ENCODE measurements at regions not wholly inside any gene's neighbourhood (a gene's known extent, or its start where the extent isn't known, plus 50 kb on each side); places are given as distances from the start of the nearest gene placed in this dataset.

DNA sequence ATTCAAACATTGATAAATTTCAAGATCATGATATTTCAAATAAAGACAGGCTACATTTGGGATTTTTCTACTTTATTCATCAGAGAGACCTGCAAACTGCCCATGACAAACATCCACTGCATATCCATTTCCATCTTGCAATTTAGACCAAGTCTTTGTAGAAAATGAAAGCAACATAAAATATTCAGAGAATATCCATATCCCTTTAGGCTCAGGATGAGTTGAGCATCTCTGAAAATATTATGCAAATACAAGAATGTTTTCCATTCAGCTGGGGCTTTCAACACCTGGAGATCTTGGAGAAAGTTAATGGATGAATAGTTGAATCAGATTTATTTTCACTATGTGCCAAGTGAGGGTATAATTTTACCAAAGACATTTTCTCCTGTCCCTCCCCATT lies 103.4 kb downstream of the TUSC7 start:
- no peak for DNase-seq (ENCODE audit: low read depth in 6 of 9, low spot score in 9 of 9)
- Histone ChIP-seq H3K9me3 (ENCODE audit: control insufficient read depth in 2 of 2, insufficient read depth in 1 of 2, low read length in 1 of 2) (no peaks in the 10 kb centered on the region), H3K4me3 (ENCODE audit: low read length in 2 of 2) (no peak overlapping the region), H3K27ac (ENCODE audit: low read depth in 1 of 2, low read length in 1 of 2) (no peak overlapping the region), H3K36me3 (ENCODE audit: control insufficient read depth in 2 of 2, insufficient read depth in 2 of 2, low read length in 1 of 2) (no peaks in the 10 kb centered on the region), H3K27me3 (ENCODE audit: control insufficient read depth in 2 of 2, insufficient read depth in 1 of 2, low read length in 1 of 2) (no peaks in the 10 kb centered on the region), H3K4me1 (ENCODE audit: control insufficient read depth in 2 of 2, insufficient read depth in 2 of 2, low read length in 2 of 2) (no peaks in the 10 kb centered on the region)

DNA sequence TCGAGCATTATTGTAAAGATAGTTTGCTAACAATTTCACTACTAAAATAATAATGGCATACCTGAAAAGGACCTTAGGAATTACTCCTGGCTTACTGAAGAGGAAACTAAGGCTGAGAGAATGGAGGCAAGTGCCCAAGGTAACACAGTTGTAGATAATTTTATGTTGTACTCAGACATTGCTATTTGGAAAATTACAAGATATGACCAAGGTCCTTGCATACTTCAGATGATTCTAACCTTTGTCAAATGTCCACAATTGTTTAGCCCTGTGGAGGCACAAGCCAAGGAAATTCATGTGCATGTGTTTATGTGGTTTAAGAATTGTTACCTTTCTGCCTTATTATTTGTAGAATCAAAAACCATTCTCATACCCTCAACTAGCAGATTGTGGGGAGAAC lies 105.7 kb downstream of the TUSC7 start:
- 79% methylated on average over 1 of the region's 1 CpG for WGBS
- Histone ChIP-seq H3K9me3 (ENCODE audit: control insufficient read depth in 2 of 2, insufficient read depth in 1 of 2, low read length in 1 of 2) (no peaks in the 10 kb centered on the region), H3K4me3 (ENCODE audit: low read length in 2 of 2) (no peak overlapping the region), H3K4me1 (ENCODE audit: control insufficient read depth in 2 of 2, insufficient read depth in 2 of 2, low read length in 2 of 2) (no peaks in the 10 kb centered on the region), H3K27me3 (ENCODE audit: control insufficient read depth in 2 of 2, insufficient read depth in 1 of 2, low read length in 1 of 2) (no peaks in the 10 kb centered on the region), H3K36me3 (ENCODE audit: control insufficient read depth in 2 of 2, insufficient read depth in 2 of 2, low read length in 1 of 2) (no peaks in the 10 kb centered on the region), H3K27ac (ENCODE audit: low read depth in 1 of 2, low read length in 1 of 2) (no peak overlapping the region)
- no peak for DNase-seq (ENCODE audit: low read depth in 6 of 9, low spot score in 9 of 9)

DNA sequence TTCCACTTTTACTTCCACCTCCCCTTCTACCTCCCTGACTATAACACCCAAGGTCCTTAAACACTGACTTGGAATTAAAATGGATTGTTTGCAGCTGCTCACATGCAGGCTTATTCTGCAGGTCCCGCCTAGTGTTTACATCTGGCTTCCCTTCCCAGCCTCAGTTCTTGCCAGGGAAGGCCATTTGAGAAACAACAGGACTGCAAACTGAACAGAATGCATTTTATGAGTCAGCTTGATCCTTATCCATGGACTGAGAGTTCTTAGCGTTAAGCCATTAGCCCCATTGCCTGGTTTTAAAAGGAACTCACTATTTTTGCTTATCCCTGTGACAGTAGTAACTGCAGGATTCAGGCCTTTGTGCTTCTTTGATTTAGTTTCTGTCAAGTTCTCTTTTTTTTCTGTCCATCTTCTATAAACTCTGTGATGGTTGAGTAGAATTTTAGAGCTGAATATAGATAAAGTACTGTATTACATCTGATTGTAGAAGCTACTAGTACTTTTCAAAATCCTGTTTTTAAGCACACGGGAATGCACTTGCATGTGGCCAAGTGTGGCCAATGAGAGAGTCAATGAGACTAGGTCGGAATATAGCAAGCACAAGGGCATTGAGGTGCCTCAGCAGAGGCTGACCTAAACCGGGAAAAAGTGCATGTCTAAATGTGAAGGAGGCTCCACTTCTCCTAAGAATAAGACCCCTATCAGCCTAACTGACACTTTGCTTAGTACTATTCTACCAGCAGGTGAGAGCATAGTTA lies 106.4 kb downstream of the TUSC7 start:
- Histone ChIP-seq H3K27ac (ENCODE audit: low read depth in 1 of 2, low read length in 1 of 2) (no peak overlapping the region), H3K9me3 (ENCODE audit: control insufficient read depth in 2 of 2, insufficient read depth in 1 of 2, low read length in 1 of 2) (no peaks in the 10 kb centered on the region), H3K36me3 (ENCODE audit: control insufficient read depth in 2 of 2, insufficient read depth in 2 of 2, low read length in 1 of 2) (no peaks in the 10 kb centered on the region), H3K4me1 (ENCODE audit: control insufficient read depth in 2 of 2, insufficient read depth in 2 of 2, low read length in 2 of 2) (no peaks in the 10 kb centered on the region), H3K4me3 (ENCODE audit: low read length in 2 of 2) (no peak overlapping the region), H3K27me3 (ENCODE audit: control insufficient read depth in 2 of 2, insufficient read depth in 1 of 2, low read length in 1 of 2) (no peaks in the 10 kb centered on the region)
- DNase-seq (ENCODE audit: low read depth in 6 of 9, low spot score in 9 of 9): no peak
- 71% methylated on average over 5 of the region's 5 CpGs for WGBS

DNA sequence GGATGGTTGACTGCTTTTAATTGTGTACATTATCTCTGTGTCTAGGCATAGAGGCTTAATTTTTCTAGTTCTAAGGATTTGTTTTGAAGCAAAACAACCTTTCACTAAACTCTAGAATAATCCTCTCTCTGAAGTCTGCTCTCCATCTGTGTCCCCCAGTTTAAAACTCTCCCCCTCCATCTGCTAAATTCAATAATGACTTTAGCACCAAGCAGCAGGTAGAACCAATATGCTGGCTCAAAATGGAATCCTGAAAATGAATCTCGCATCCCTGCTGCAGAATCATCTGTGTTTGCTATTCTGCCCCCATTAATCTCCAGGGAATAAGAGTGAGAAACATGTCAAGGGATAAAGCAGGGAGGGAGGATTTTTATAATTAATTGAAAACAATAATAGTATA lies 111.8 kb downstream of the TUSC7 start:
- no peaks in the 10 kb centered on the region for H3K36me3 ChIP-seq (ENCODE audit: control insufficient read depth in 2 of 2, insufficient read depth in 2 of 2, low read length in 1 of 2)
- H3K9me3 ChIP-seq (ENCODE audit: control insufficient read depth in 2 of 2, insufficient read depth in 1 of 2, low read length in 1 of 2): no peaks in the 10 kb centered on the region
- no peaks in the 10 kb centered on the region for H3K27me3 ChIP-seq (ENCODE audit: control insufficient read depth in 2 of 2, insufficient read depth in 1 of 2, low read length in 1 of 2)
- WGBS: 82% methylated on average over 1 of the region's 1 CpG
- no peaks in the 10 kb centered on the region for H3K4me1 ChIP-seq (ENCODE audit: control insufficient read depth in 2 of 2, insufficient read depth in 2 of 2, low read length in 2 of 2)
- DNase-seq (ENCODE audit: low read depth in 6 of 9, low spot score in 9 of 9): no peak
- no peak overlapping the region for H3K27ac ChIP-seq (ENCODE audit: low read depth in 1 of 2, low read length in 1 of 2)
- no peak overlapping the region for H3K4me3 ChIP-seq (ENCODE audit: low read length in 2 of 2)

DNA sequence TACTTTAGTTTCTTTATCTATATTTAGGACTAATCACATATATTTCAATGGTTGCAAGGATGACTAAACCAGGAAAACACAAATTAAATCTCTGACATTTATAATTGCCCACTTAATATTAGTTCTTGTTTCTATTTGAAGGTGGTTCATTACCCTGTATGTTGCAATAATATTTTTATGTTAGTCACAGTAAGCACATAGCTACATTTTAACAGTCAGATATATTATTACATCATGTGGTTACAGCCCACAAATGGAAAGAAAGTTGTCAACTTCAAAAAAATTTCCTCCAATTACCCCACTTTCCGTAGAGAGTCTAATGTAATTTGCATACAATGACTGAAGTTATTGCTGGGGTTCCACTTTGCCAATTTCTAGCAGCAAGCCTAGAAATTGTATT lies 114.6 kb downstream of the TUSC7 start:
- WGBS: 77% methylated on average over 1 of the region's 1 CpG
- H3K4me3 ChIP-seq (ENCODE audit: low read length in 2 of 2): no peak overlapping the region
- no peaks in the 10 kb centered on the region for H3K27me3 ChIP-seq (ENCODE audit: control insufficient read depth in 2 of 2, insufficient read depth in 1 of 2, low read length in 1 of 2)
- no peaks in the 10 kb centered on the region for H3K36me3 ChIP-seq (ENCODE audit: control insufficient read depth in 2 of 2, insufficient read depth in 2 of 2, low read length in 1 of 2)
- H3K4me1 ChIP-seq (ENCODE audit: control insufficient read depth in 2 of 2, insufficient read depth in 2 of 2, low read length in 2 of 2): no peaks in the 10 kb centered on the region
- H3K9me3 ChIP-seq (ENCODE audit: control insufficient read depth in 2 of 2, insufficient read depth in 1 of 2, low read length in 1 of 2): no peaks in the 10 kb centered on the region
- DNase-seq (ENCODE audit: low read depth in 6 of 9, low spot score in 9 of 9): no peak
- H3K27ac ChIP-seq (ENCODE audit: low read depth in 1 of 2, low read length in 1 of 2): no peak overlapping the region

DNA sequence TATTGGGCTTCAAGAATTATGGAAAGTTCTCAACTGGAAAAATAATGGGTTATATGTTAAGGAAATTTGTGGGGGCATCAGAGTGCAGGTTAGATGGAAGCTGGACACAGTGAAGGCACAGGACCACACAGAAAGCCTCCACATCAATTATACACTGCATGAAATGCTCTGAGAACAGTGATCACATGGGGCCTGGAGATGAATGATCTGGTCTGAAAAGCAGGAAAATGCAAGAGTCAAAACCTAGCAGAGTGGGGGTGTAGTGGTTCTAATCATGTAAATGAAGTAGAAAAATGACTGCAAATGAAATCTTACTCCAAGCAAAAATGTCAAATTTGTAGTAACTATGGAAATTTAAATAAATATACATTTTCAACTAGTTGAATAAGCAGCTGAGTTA lies 123.6 kb downstream of the TUSC7 start:
- H3K27me3 ChIP-seq (ENCODE audit: control insufficient read depth in 2 of 2, insufficient read depth in 1 of 2, low read length in 1 of 2): no peaks in the 10 kb centered on the region
- H3K4me3 ChIP-seq (ENCODE audit: low read length in 2 of 2): no peak overlapping the region
- no peaks in the 10 kb centered on the region for H3K4me1 ChIP-seq (ENCODE audit: control insufficient read depth in 2 of 2, insufficient read depth in 2 of 2, low read length in 2 of 2)
- no peaks in the 10 kb centered on the region for H3K36me3 ChIP-seq (ENCODE audit: control insufficient read depth in 2 of 2, insufficient read depth in 2 of 2, low read length in 1 of 2)
- no peaks in the 10 kb centered on the region for H3K9me3 ChIP-seq (ENCODE audit: control insufficient read depth in 2 of 2, insufficient read depth in 1 of 2, low read length in 1 of 2)
- no peak for DNase-seq (ENCODE audit: low read depth in 6 of 9, low spot score in 9 of 9)
- no peak overlapping the region for H3K27ac ChIP-seq (ENCODE audit: low read depth in 1 of 2, low read length in 1 of 2)

DNA sequence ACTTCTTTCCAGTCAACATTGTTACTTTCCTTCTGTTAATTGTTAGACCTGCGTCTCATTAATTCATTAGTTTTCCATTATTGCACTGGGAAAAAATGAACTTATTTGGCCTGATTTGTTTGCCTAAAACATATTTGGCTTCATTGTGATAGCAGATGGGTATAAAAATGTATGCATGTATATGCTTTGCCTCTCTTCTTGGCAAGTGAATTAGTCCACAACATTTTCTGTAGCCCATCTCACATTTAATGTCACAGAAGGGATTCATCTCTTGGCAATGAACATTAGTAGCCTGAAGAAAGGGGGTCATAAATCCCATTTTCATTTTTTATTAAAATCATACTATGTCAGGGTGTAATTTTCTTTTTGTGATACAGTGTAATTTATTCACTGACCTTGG lies 125.2 kb downstream of the TUSC7 start:
- H3K4me1 ChIP-seq (ENCODE audit: control insufficient read depth in 2 of 2, insufficient read depth in 2 of 2, low read length in 2 of 2): no peaks in the 10 kb centered on the region
- H3K36me3 ChIP-seq (ENCODE audit: control insufficient read depth in 2 of 2, insufficient read depth in 2 of 2, low read length in 1 of 2): no peaks in the 10 kb centered on the region
- 100% methylated on average over 1 of the region's 1 CpG for WGBS
- no peak for DNase-seq (ENCODE audit: low read depth in 6 of 9, low spot score in 9 of 9)
- H3K9me3 ChIP-seq (ENCODE audit: control insufficient read depth in 2 of 2, insufficient read depth in 1 of 2, low read length in 1 of 2): no peaks in the 10 kb centered on the region
- no peak overlapping the region for H3K4me3 ChIP-seq (ENCODE audit: low read length in 2 of 2)
- no peak overlapping the region for H3K27ac ChIP-seq (ENCODE audit: low read depth in 1 of 2, low read length in 1 of 2)
- no peaks in the 10 kb centered on the region for H3K27me3 ChIP-seq (ENCODE audit: control insufficient read depth in 2 of 2, insufficient read depth in 1 of 2, low read length in 1 of 2)

DNA sequence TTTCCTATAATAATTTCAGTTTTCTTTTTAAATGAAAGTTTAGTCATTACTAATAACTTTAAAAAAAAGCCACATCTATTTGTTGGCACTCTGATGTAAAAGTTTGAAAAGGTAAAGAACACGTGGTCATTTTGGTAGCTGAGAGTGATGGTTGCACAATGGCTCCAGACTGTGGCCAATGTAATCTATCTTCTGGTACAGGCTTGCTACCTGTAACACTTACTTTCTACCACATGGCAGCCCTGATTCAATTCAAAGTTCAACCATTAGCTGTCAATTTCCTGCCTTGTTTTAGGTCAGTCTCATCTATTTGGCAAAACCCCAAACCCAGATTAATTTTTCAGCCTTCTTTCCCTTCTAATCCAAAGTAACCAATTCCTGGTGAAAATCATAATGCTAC lies 126.1 kb downstream of the TUSC7 start:
- no peak for DNase-seq (ENCODE audit: low read depth in 6 of 9, low spot score in 9 of 9)
- H3K36me3 ChIP-seq (ENCODE audit: control insufficient read depth in 2 of 2, insufficient read depth in 2 of 2, low read length in 1 of 2): no peaks in the 10 kb centered on the region
- H3K9me3 ChIP-seq (ENCODE audit: control insufficient read depth in 2 of 2, insufficient read depth in 1 of 2, low read length in 1 of 2): no peaks in the 10 kb centered on the region
- no peaks in the 10 kb centered on the region for H3K27me3 ChIP-seq (ENCODE audit: control insufficient read depth in 2 of 2, insufficient read depth in 1 of 2, low read length in 1 of 2)
- H3K27ac ChIP-seq (ENCODE audit: low read depth in 1 of 2, low read length in 1 of 2): no peak overlapping the region
- no peak overlapping the region for H3K4me3 ChIP-seq (ENCODE audit: low read length in 2 of 2)
- no peaks in the 10 kb centered on the region for H3K4me1 ChIP-seq (ENCODE audit: control insufficient read depth in 2 of 2, insufficient read depth in 2 of 2, low read length in 2 of 2)
- WGBS: 84% methylated on average over 1 of the region's 1 CpG

DNA sequence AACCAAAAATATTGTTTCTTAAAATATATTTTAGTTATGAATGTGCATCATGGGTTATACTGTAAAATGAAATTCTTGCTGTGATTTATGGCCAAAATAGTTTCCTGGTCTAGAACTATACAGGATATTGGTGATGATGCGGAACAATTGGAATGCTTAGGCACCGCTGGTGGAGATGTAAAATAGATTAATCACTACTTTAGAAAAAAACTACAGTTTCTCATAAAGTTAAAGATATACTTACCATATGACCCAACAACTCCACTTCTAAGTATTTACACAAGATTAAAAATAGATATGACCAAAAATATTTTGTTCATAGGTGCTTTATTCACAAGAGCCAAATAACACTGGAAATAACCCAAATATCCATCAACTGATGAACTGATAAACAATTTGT lies 126.7 kb downstream of the TUSC7 start:
- WGBS: 84% methylated on average over 2 of the region's 2 CpGs
- H3K36me3 ChIP-seq (ENCODE audit: control insufficient read depth in 2 of 2, insufficient read depth in 2 of 2, low read length in 1 of 2): no peaks in the 10 kb centered on the region
- H3K9me3 ChIP-seq (ENCODE audit: control insufficient read depth in 2 of 2, insufficient read depth in 1 of 2, low read length in 1 of 2): no peaks in the 10 kb centered on the region
- DNase-seq (ENCODE audit: low read depth in 6 of 9, low spot score in 9 of 9): no peak
- H3K4me3 ChIP-seq (ENCODE audit: low read length in 2 of 2): no peak overlapping the region
- no peaks in the 10 kb centered on the region for H3K27me3 ChIP-seq (ENCODE audit: control insufficient read depth in 2 of 2, insufficient read depth in 1 of 2, low read length in 1 of 2)
- H3K4me1 ChIP-seq (ENCODE audit: control insufficient read depth in 2 of 2, insufficient read depth in 2 of 2, low read length in 2 of 2): no peaks in the 10 kb centered on the region
- H3K27ac ChIP-seq (ENCODE audit: low read depth in 1 of 2, low read length in 1 of 2): no peak overlapping the region

DNA sequence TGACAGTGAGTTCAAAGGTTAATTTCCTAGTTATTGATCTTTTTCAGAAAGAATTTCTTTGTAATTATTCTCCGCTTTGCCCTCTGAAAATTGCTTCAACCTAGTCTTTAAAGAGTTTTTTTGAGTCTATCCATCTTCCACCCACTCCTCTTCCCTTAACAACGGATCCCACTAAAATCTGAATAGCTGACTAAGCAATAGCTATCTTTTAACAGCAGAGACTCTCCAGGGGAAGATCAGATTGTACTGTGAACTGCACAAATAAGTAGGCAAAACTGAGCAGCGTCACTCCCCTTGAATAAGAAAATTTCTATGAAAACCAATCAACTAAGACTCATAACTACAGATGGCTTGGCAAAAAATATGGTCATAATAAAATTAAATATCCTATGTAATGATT lies 127.9 kb downstream of the TUSC7 start:
- Histone ChIP-seq H3K36me3 (ENCODE audit: control insufficient read depth in 2 of 2, insufficient read depth in 2 of 2, low read length in 1 of 2) (no peaks in the 10 kb centered on the region), H3K4me3 (ENCODE audit: low read length in 2 of 2) (no peak overlapping the region), H3K27ac (ENCODE audit: low read depth in 1 of 2, low read length in 1 of 2) (no peak overlapping the region), H3K9me3 (ENCODE audit: control insufficient read depth in 2 of 2, insufficient read depth in 1 of 2, low read length in 1 of 2) (no peaks in the 10 kb centered on the region), H3K27me3 (ENCODE audit: control insufficient read depth in 2 of 2, insufficient read depth in 1 of 2, low read length in 1 of 2) (no peaks in the 10 kb centered on the region), H3K4me1 (ENCODE audit: control insufficient read depth in 2 of 2, insufficient read depth in 2 of 2, low read length in 2 of 2) (no peaks in the 10 kb centered on the region)
- WGBS: 81% methylated on average over 3 of the region's 3 CpGs
- DNase-seq (ENCODE audit: low read depth in 6 of 9, low spot score in 9 of 9): no peak
